ENCODE measurements at regions not wholly inside any gene's neighbourhood (a gene's known extent, or its start where the extent isn't known, plus 50 kb on each side); places are given as distances from the start of the nearest gene placed in this dataset.
"Not testable (repeated sequence)": the region's sequence is repeated elsewhere in the genome, so short reads cannot be mapped to it uniquely, and the experiment has no call there.

- intact Hi-C loops (cut with micrococcal nuclease); CTCF ChIA-PET (ENCODE audit: partially characterized antibody); H3K27me3 ChIP-seq (ENCODE audit: insufficient read depth, low read length); H3K9me3 ChIP-seq (ENCODE audit: control insufficient read depth in 1 of 2, low read length in 2 of 2); H3K4me1 Mint-ChIP-seq; H3K4me3 ChIP-seq (ENCODE audit: low read length in 2 of 2); H3K4me1 ChIP-seq (ENCODE audit: insufficient read depth, low read length); DNase-seq; H3K36me3 ChIP-seq (ENCODE audit: insufficient read depth, low read length); H3K36me3 Mint-ChIP-seq; POLR2A ChIA-PET (ENCODE audit: partially characterized antibody); H3K27ac ChIP-seq (ENCODE audit: low read depth, low read length); H3K27ac Mint-ChIP-seq; H3K4me3 Mint-ChIP-seq: not testable (repeated sequence)
- Mint-ChIP-seq H3K9me3 (peaks cover 0 to 19% (median 2%) of the 10 kb centered on the region in 8 donors), H3K27me3 (peaks cover 7 to 12% of the 10 kb centered on the region in 2 donors)
Observed at GRCh38 chr9:95391271-95391670, 73.8 kb upstream of the FANCC start.

- CTCF ChIA-PET (ENCODE audit: partially characterized antibody), result no interaction called here
- no peaks in the 10 kb centered on the region for H3K4me1 Mint-ChIP-seq
- H3K27me3 ChIP-seq (ENCODE audit: insufficient read depth, low read length), result no peaks in the 10 kb centered on the region
Observed at GRCh38 chr9:95389373-95389772, 71.9 kb upstream of the FANCC start.

GRCh38 chr9:95386843-95387242 is 69.3 kb upstream of the FANCC start:
- ChIA-PET POLR2A (ENCODE audit: partially characterized antibody) (no interaction called here), CTCF (ENCODE audit: partially characterized antibody) (no interaction called here)
- Histone ChIP-seq H3K27ac (ENCODE audit: low read depth, low read length) (no peak overlapping the region), H3K4me3 (ENCODE audit: low read length in 2 of 2) (no peak overlapping the region), H3K36me3 (ENCODE audit: insufficient read depth, low read length) (no peaks in the 10 kb centered on the region), H3K4me1 (ENCODE audit: insufficient read depth, low read length) (no peaks in the 10 kb centered on the region), H3K27me3 (ENCODE audit: insufficient read depth, low read length) (no peaks in the 10 kb centered on the region), H3K9me3 (ENCODE audit: control insufficient read depth in 1 of 2, low read length in 2 of 2) (no peaks in the 10 kb centered on the region)
- H3K27ac Mint-ChIP-seq, result no peak overlapping the region
- no peaks in the 10 kb centered on the region for H3K36me3 Mint-ChIP-seq
- no peaks in the 10 kb centered on the region for H3K4me1 Mint-ChIP-seq
- no peak overlapping the region for H3K4me3 Mint-ChIP-seq
- DNase-seq, result no peak
- H3K9me3 Mint-ChIP-seq, result no peaks in the 10 kb centered on the region
- intact Hi-C loops (cut with micrococcal nuclease), result loop anchor here (10.0 kb wide), 1 partner anchor 928 kb away; no protein-coding TSS in a partner anchor
- H3K27me3 Mint-ChIP-seq, result peaks cover 18 to 24% of the 10 kb centered on the region in 2 donors

More at GRCh38 chr9:95389373-95389772, 71.9 kb upstream of the FANCC start:
- no peaks in the 10 kb centered on the region for H3K4me1 ChIP-seq (ENCODE audit: insufficient read depth, low read length)
- no peak overlapping the region for H3K27ac ChIP-seq (ENCODE audit: low read depth, low read length)
- Mint-ChIP-seq H3K9me3 (peaks cover 0 to under 1% (median 0%) of the 10 kb centered on the region in 8 donors), H3K4me3 (no peak overlapping the region), H3K27ac (no peak overlapping the region), H3K27me3 (peaks cover 9 to 13% of the 10 kb centered on the region in 2 donors), H3K36me3 (no peaks in the 10 kb centered on the region)
- POLR2A ChIA-PET (ENCODE audit: partially characterized antibody), result no interaction called here
- H3K9me3 ChIP-seq (ENCODE audit: control insufficient read depth in 1 of 2, low read length in 2 of 2), result no peaks in the 10 kb centered on the region
- H3K36me3 ChIP-seq (ENCODE audit: insufficient read depth, low read length), result no peaks in the 10 kb centered on the region
- no peak for DNase-seq
- no peak overlapping the region for H3K4me3 ChIP-seq (ENCODE audit: low read length in 2 of 2)
- intact Hi-C loops (cut with micrococcal nuclease), result loop anchor here (10.0 kb wide), 1 partner anchor 925 kb away; no protein-coding TSS in a partner anchor

GRCh38 chr9:95385521-95385920 is 68.0 kb upstream of the FANCC start:
- H3K4me1 ChIP-seq (ENCODE audit: insufficient read depth, low read length), result no peaks in the 10 kb centered on the region
- no peak overlapping the region for H3K4me3 Mint-ChIP-seq
- no peak for DNase-seq
- ChIA-PET POLR2A (ENCODE audit: partially characterized antibody) (no interaction called here), CTCF (ENCODE audit: partially characterized antibody) (no interaction called here)
- H3K27ac ChIP-seq (ENCODE audit: low read depth, low read length), result no peak overlapping the region
- H3K36me3 ChIP-seq (ENCODE audit: insufficient read depth, low read length), result no peaks in the 10 kb centered on the region
- no peak overlapping the region for H3K4me3 ChIP-seq (ENCODE audit: low read length in 2 of 2)
- no peaks in the 10 kb centered on the region for H3K4me1 Mint-ChIP-seq
- H3K9me3 Mint-ChIP-seq, result no peaks in the 10 kb centered on the region
- no peaks in the 10 kb centered on the region for H3K27me3 ChIP-seq (ENCODE audit: insufficient read depth, low read length)
- no peaks in the 10 kb centered on the region for H3K36me3 Mint-ChIP-seq
- peaks cover 26 to 29% of the 10 kb centered on the region in 2 donors for H3K27me3 Mint-ChIP-seq
- no peaks in the 10 kb centered on the region for H3K9me3 ChIP-seq (ENCODE audit: control insufficient read depth in 1 of 2, low read length in 2 of 2)
- intact Hi-C loops (cut with micrococcal nuclease), result loop anchor here (10.0 kb wide), 1 partner anchor 929 kb away; no protein-coding TSS in a partner anchor
- no peak overlapping the region for H3K27ac Mint-ChIP-seq

- Histone ChIP-seq H3K27ac (ENCODE audit: low read depth, low read length) (no peak overlapping the region), H3K4me1 (ENCODE audit: insufficient read depth, low read length) (no peaks in the 10 kb centered on the region), H3K9me3 (ENCODE audit: control insufficient read depth in 1 of 2, low read length in 2 of 2) (no peaks in the 10 kb centered on the region), H3K4me3 (ENCODE audit: low read length in 2 of 2) (no peak overlapping the region), H3K27me3 (ENCODE audit: insufficient read depth, low read length) (no peaks in the 10 kb centered on the region), H3K36me3 (ENCODE audit: insufficient read depth, low read length) (no peaks in the 10 kb centered on the region)
- ChIA-PET POLR2A (ENCODE audit: partially characterized antibody) (no interaction called here), CTCF (ENCODE audit: partially characterized antibody) (no interaction called here)
- intact Hi-C loops (cut with micrococcal nuclease), result loop anchor here (10.0 kb wide), 1 partner anchor 931 kb away; no protein-coding TSS in a partner anchor
- H3K9me3 Mint-ChIP-seq, result no peaks in the 10 kb centered on the region
- no peak for DNase-seq
- H3K36me3 Mint-ChIP-seq, result no peaks in the 10 kb centered on the region
- H3K4me3 Mint-ChIP-seq, result no peak overlapping the region
- no peak overlapping the region for H3K27ac Mint-ChIP-seq
- peaks cover 0 to 4% (median 2%) of the 10 kb centered on the region in 4 donors for H3K4me1 Mint-ChIP-seq
- peaks cover 29 to 31% of the 10 kb centered on the region in 2 donors for H3K27me3 Mint-ChIP-seq
Observed at GRCh38 chr9:95383845-95384244, 66.3 kb upstream of the FANCC start.

GRCh38 chr9:95383185-95383676 is 65.7 kb upstream of the FANCC start:
- ChIA-PET POLR2A (ENCODE audit: partially characterized antibody) (no interaction called here), CTCF (ENCODE audit: partially characterized antibody) (interaction anchor here (1.0 to 3.4 kb wide), 4 partner anchors 9 to 836 kb away, joined by 3 to 14 read pairs (median 4); no protein-coding TSS in a partner anchor)
- H3K27ac Mint-ChIP-seq, result no peak overlapping the region
- DNase-seq, result no peak
- no peaks in the 10 kb centered on the region for H3K27me3 ChIP-seq (ENCODE audit: insufficient read depth, low read length)
- no peak overlapping the region for H3K4me3 ChIP-seq (ENCODE audit: low read length in 2 of 2)
- H3K27ac ChIP-seq (ENCODE audit: low read depth, low read length), result no peak overlapping the region
- H3K4me3 Mint-ChIP-seq, result no peak overlapping the region
- peaks cover 31% of the 10 kb centered on the region in 2 donors for H3K27me3 Mint-ChIP-seq
- H3K36me3 ChIP-seq (ENCODE audit: insufficient read depth, low read length), result no peaks in the 10 kb centered on the region
- no peaks in the 10 kb centered on the region for H3K36me3 Mint-ChIP-seq
- H3K4me1 ChIP-seq (ENCODE audit: insufficient read depth, low read length), result no peaks in the 10 kb centered on the region
- intact Hi-C loops (cut with micrococcal nuclease), result loop anchor here (10.0 kb wide), 1 partner anchor 932 kb away; no protein-coding TSS in a partner anchor
- no peaks in the 10 kb centered on the region for H3K9me3 ChIP-seq (ENCODE audit: control insufficient read depth in 1 of 2, low read length in 2 of 2)
- H3K4me1 Mint-ChIP-seq, result peaks cover 0 to 4% (median 2%) of the 10 kb centered on the region in 4 donors
- H3K9me3 Mint-ChIP-seq, result no peaks in the 10 kb centered on the region

- Histone ChIP-seq H3K36me3 (ENCODE audit: insufficient read depth, low read length) (no peaks in the 10 kb centered on the region), H3K9me3 (ENCODE audit: control insufficient read depth in 1 of 2, low read length in 2 of 2) (no peaks in the 10 kb centered on the region), H3K27me3 (ENCODE audit: insufficient read depth, low read length) (no peaks in the 10 kb centered on the region), H3K4me3 (ENCODE audit: low read length in 2 of 2) (no peak overlapping the region), H3K4me1 (ENCODE audit: insufficient read depth, low read length) (no peaks in the 10 kb centered on the region), H3K27ac (ENCODE audit: low read depth, low read length) (no peak overlapping the region)
- H3K9me3 Mint-ChIP-seq, result no peaks in the 10 kb centered on the region
- peaks cover 0 to 4% (median 2%) of the 10 kb centered on the region in 4 donors for H3K4me1 Mint-ChIP-seq
- CTCF ChIA-PET (ENCODE audit: partially characterized antibody), result interaction anchor here (1.0 to 3.4 kb wide), 6 partner anchors 8 to 837 kb away, joined by 3 to 14 read pairs (median 4); no protein-coding TSS in a partner anchor
- no peak for DNase-seq
- POLR2A ChIA-PET (ENCODE audit: partially characterized antibody), result no interaction called here
- H3K27ac Mint-ChIP-seq, result no peak overlapping the region
- H3K4me3 Mint-ChIP-seq, result no peak overlapping the region
- H3K27me3 Mint-ChIP-seq, result peaks cover 31 to 33% of the 10 kb centered on the region in 2 donors
- intact Hi-C loops (cut with micrococcal nuclease), result loop anchor here (10.0 kb wide), 1 partner anchor 932 kb away; no protein-coding TSS in a partner anchor
- no peaks in the 10 kb centered on the region for H3K36me3 Mint-ChIP-seq
Observed at GRCh38 chr9:95382433-95382832, 64.9 kb upstream of the FANCC start.

Data from CD4-positive, alpha-beta memory T cell (primary cell).